NCI-H1105 treated with DMSO at 0.1 percent for 48 hours (cell line): ENCODE measurements at regions not wholly inside any gene's neighbourhood (a gene's known extent, or its start where the extent isn't known, plus 50 kb on each side); places are given as distances from the start of the nearest gene placed in this dataset.
A peak's percentile ranks its signal among the peaks of the same experiment; 100 is the strongest.
"Not testable (repeated sequence)": the region's sequence is repeated elsewhere in the genome, so short reads cannot be mapped to it uniquely, and the experiment has no call there.

ENCODE experiments used
- DNase-seq: peaks from one replicate; lab custom pipeline; 2025; lab: John Stamatoyannopoulos, UW

- not testable (repeated sequence) for DNase-seq
These were observed 403.8 kb downstream of the TBC1D32 start for GRCh38 chr6:120930500-120930899.

GRCh38 chr6:120924214-120924613, 410.1 kb downstream of the TBC1D32 start:
- DNase-seq, result no peak

GRCh38 chr6:120918137-120918536, 416.1 kb downstream of the TBC1D32 start:
- DNase-seq, result no peak

GRCh38 chr6:120916844-120917243, 417.4 kb downstream of the TBC1D32 start:
- DNase-seq, result no peak

- no peak for DNase-seq
These were observed 420.8 kb downstream of the TBC1D32 start for GRCh38 chr6:120913486-120913885.

- no peak for DNase-seq
These were observed 425.5 kb downstream of the TBC1D32 start for GRCh38 chr6:120908767-120909166.

GRCh38 chr6:120903836-120904235, 430.4 kb downstream of the TBC1D32 start:
- DNase-seq, result no peak

GRCh38 chr6:120899932-120900331, 434.3 kb downstream of the TBC1D32 start:
- DNase-seq, result no peak

GRCh38 chr6:120894077-120894476, 440.2 kb downstream of the TBC1D32 start:
- DNase-seq, result no peak

- DNase-seq, result no peak
These were observed 457.3 kb downstream of the TBC1D32 start for GRCh38 chr6:120876931-120877330.

GRCh38 chr6:120876424-120876823, 457.9 kb downstream of the TBC1D32 start:
- DNase-seq, result no peak

GRCh38 chr6:120875900-120876299, 458.4 kb downstream of the TBC1D32 start:
- no peak for DNase-seq

GRCh38 chr6:120874422-120874821, 459.9 kb downstream of the TBC1D32 start:
- no peak for DNase-seq

GRCh38 chr6:120873125-120873865, 461.0 kb downstream of the TBC1D32 start:
- no peak for DNase-seq

GRCh38 chr6:120872262-120872578, 462.1 kb downstream of the TBC1D32 start:
- DNase-seq, result no peak

GRCh38 chr6:120871416-120872261, 462.6 kb downstream of the TBC1D32 start:
- DNase-seq, result peak; percentile 37

- no peak for DNase-seq
These were observed 464.9 kb downstream of the TBC1D32 start for GRCh38 chr6:120869397-120869796.

- DNase-seq, result no peak
These were observed 476.9 kb downstream of the TBC1D32 start for GRCh38 chr6:120857422-120857821.

GRCh38 chr6:120854583-120854982, 479.7 kb downstream of the TBC1D32 start:
- no peak for DNase-seq

- DNase-seq, result no peak
These were observed 480.8 kb downstream of the TBC1D32 start for GRCh38 chr6:120853489-120853888.

- DNase-seq, result no peak
These were observed 481.9 kb downstream of the TBC1D32 start for GRCh38 chr6:120852293-120852849.

GRCh38 chr6:120826253-120826652, 508.0 kb downstream of the TBC1D32 start:
- peak; percentile 40 for DNase-seq

- no peak for DNase-seq
These were observed 517.5 kb downstream of the TBC1D32 start for GRCh38 chr6:120816794-120817193.
